ENCODE measurements at regions not wholly inside any gene's neighbourhood (a gene's known extent, or its start where the extent isn't known, plus 50 kb on each side); places are given as distances from the start of the nearest gene placed in this dataset.

DNA sequence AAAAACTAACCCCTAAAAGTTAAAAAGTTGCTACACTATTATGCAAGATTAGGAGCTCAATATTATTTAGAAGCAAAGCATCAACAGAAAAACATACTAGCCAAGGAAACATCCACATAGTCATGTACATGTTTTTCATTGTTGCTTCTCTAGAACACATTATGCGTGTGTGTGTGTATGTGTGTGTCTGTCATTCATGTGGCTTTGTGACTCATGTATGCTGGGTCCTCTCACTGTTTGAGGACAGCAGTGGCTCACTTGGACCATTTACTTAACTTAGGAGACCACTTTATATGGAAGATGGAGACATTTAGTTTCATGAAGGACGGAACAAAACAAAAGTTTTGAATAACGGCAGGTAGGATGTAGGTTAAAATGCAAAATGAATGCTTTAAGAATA is 219.4 kb upstream of the THBS1 start:
- Histone ChIP-seq H3K4ac (ENCODE audit: low read depth, low read length) (no peak overlapping the region), H3K27me3 (ENCODE audit: insufficient read depth, low read length) (no peaks in the 10 kb centered on the region), H3K27ac (ENCODE audit: low read depth, low read length) (no peak overlapping the region), H3K23ac (ENCODE audit: low read length) (no peak overlapping the region), H2BK5ac (ENCODE audit: low read depth, low read length, poor library complexity) (no peak overlapping the region), H2BK12ac (ENCODE audit: low read length) (no peak overlapping the region), H4K12ac (ENCODE audit: low read depth, low read length) (no peak overlapping the region), H2BK120ac (ENCODE audit: insufficient read depth, low read length, poor library complexity) (no peak overlapping the region), H3K18ac (ENCODE audit: low read length) (no peak overlapping the region), H3K79me1 (ENCODE audit: low read length) (no peaks in the 10 kb centered on the region), H3K9ac (ENCODE audit: low read length) (no peak overlapping the region), H4K91ac (ENCODE audit: low read depth, low read length) (no peak overlapping the region), H4K8ac (ENCODE audit: low read depth, low read length) (no peak overlapping the region), H3K36me3 (ENCODE audit: control insufficient read depth in 1 of 2, insufficient read depth in 2 of 2, low read length in 2 of 2) (no peaks in the 10 kb centered on the region), H3K4me2 (ENCODE audit: low read length) (no peak overlapping the region), H3K79me2 (ENCODE audit: control insufficient read depth, insufficient read depth, low read length, poor library complexity) (no peaks in the 10 kb centered on the region), H2AK5ac (ENCODE audit: low read length) (no peak overlapping the region), H3K4me3 (ENCODE audit: low read depth, low read length) (no peak overlapping the region), H2AFZ (ENCODE audit: insufficient read depth, low read length, poor library complexity) (no peak overlapping the region), H3K14ac (ENCODE audit: low read length) (no peak overlapping the region), H3K4me1 (ENCODE audit: control insufficient read depth in 1 of 2, insufficient read depth in 2 of 2, low read length in 2 of 2) (peaks cover 0 to 4% of the 10 kb centered on the region in 2 experiments), H3K9me3 (ENCODE audit: insufficient read depth, low read depth, low read length) (no peaks in the 10 kb centered on the region)
- no peak for DNase-seq
- WGBS (ENCODE audit: extremely low coverage, insufficient coverage, insufficient read length): no CpG with 5 or more reads among the region's 3 CpGs

DNA sequence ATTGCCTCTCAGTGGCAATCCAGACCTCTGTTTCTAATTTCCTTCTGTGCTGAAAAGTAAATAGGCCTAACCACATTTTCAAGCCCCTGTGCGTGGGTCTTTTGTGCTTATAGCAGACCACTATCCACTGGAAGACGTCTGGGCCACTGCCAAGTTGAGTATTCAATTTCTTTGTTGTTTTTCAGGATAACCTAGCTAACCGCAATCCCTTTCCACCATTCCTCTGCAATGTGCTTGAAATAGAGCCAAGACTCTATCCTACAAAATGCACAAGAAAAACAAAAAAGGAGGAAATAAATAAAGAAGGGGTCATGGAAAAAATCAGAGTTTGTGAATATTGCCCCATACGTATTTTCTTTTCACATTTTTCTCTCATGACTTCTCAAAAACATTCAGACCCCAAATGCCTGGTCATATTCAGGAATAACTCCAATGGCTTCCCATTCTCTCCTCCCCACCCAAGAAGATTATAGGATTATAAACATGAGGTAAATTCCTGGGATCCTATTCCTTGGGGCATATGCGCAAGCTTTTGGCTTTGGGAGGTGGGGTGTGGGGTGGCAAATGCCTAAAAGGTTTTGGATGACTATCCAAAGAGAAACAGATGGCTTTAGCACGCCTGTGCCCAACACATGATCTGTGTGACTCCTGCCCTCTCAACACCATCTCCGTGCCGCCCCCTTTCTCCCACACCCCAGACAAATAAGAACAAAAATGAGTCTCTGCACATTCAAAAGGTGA is 217.9 kb upstream of the THBS1 start:
- H4K12ac ChIP-seq (ENCODE audit: low read depth, low read length): no peak overlapping the region
- no peaks in the 10 kb centered on the region for H3K9me3 ChIP-seq (ENCODE audit: insufficient read depth, low read depth, low read length)
- no peak overlapping the region for H3K9ac ChIP-seq (ENCODE audit: low read length)
- no peaks in the 10 kb centered on the region for H3K79me1 ChIP-seq (ENCODE audit: low read length)
- no peaks in the 10 kb centered on the region for H3K27me3 ChIP-seq (ENCODE audit: insufficient read depth, low read length)
- H2BK120ac ChIP-seq (ENCODE audit: insufficient read depth, low read length, poor library complexity): no peak overlapping the region
- H3K27ac ChIP-seq (ENCODE audit: low read depth, low read length): no peak overlapping the region
- H2AK5ac ChIP-seq (ENCODE audit: low read length): no peak overlapping the region
- no peak overlapping the region for H2BK12ac ChIP-seq (ENCODE audit: low read length)
- peaks cover 0 to 4% of the 10 kb centered on the region in 2 experiments for H3K4me1 ChIP-seq (ENCODE audit: control insufficient read depth in 1 of 2, insufficient read depth in 2 of 2, low read length in 2 of 2)
- no peak overlapping the region for H2AFZ ChIP-seq (ENCODE audit: insufficient read depth, low read length, poor library complexity)
- no peaks in the 10 kb centered on the region for H3K36me3 ChIP-seq (ENCODE audit: control insufficient read depth in 1 of 2, insufficient read depth in 2 of 2, low read length in 2 of 2)
- no peak overlapping the region for H3K4ac ChIP-seq (ENCODE audit: low read depth, low read length)
- no CpG with 5 or more reads among the region's 8 CpGs for WGBS (ENCODE audit: extremely low coverage, insufficient coverage, insufficient read length)
- no peak overlapping the region for H3K23ac ChIP-seq (ENCODE audit: low read length)
- no peak overlapping the region for H3K14ac ChIP-seq (ENCODE audit: low read length)
- no peak overlapping the region for H3K4me2 ChIP-seq (ENCODE audit: low read length)
- no peak overlapping the region for H3K18ac ChIP-seq (ENCODE audit: low read length)
- no peak overlapping the region for H2BK5ac ChIP-seq (ENCODE audit: low read depth, low read length, poor library complexity)
- H4K8ac ChIP-seq (ENCODE audit: low read depth, low read length): no peak overlapping the region
- H3K4me3 ChIP-seq (ENCODE audit: low read depth, low read length): no peak overlapping the region
- no peak for DNase-seq
- no peak overlapping the region for H4K91ac ChIP-seq (ENCODE audit: low read depth, low read length)
- no peaks in the 10 kb centered on the region for H3K79me2 ChIP-seq (ENCODE audit: control insufficient read depth, insufficient read depth, low read length, poor library complexity)

DNA sequence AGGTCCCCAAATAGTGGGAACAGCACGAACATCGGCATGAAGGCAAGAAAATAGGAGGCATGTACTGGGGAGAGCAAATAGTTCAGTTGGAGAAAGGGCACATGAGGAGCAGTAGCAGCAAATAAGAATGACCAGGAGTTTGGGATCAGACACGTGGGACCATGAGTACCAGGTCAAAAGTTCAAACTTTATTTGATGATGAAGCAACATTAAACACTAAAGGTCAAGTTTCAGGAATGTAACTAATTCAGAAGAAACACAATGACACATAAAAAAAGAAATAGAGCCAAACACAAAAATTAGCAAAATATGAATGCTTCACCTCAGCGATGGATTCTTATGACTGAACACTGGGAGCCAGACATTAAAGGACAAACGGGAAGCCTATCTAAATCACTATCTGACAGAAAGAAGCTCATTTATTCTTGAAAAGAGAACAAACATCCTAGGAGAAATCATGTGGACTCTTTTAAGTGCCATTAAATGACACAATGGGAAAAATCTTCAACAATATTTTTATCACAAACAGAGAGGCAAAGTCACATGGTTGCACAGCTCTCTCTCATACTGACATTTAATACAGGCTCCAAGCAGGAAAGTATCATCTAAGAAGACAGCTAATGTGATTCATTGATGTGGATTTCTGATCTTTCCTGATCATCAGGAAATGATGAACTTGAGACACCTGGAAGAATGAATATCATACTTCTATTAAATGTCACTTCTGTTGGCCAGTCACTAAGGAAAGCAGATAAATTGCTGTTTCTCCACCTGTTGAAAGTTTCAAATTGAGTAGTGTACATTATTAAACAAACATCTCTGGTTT is 216.9 kb upstream of the THBS1 start:
- Histone ChIP-seq H2BK5ac (ENCODE audit: low read depth, low read length, poor library complexity) (no peak overlapping the region), H2AK5ac (ENCODE audit: low read length) (no peak overlapping the region), H3K4me1 (ENCODE audit: control insufficient read depth in 1 of 2, insufficient read depth in 2 of 2, low read length in 2 of 2) (no peaks in the 10 kb centered on the region), H3K4me2 (ENCODE audit: low read length) (no peak overlapping the region), H3K18ac (ENCODE audit: low read length) (no peak overlapping the region), H3K27ac (ENCODE audit: low read depth, low read length) (no peak overlapping the region), H3K27me3 (ENCODE audit: insufficient read depth, low read length) (no peaks in the 10 kb centered on the region), H2BK12ac (ENCODE audit: low read length) (no peak overlapping the region), H3K14ac (ENCODE audit: low read length) (no peak overlapping the region), H3K4me3 (ENCODE audit: low read depth, low read length) (no peak overlapping the region), H3K79me1 (ENCODE audit: low read length) (no peaks in the 10 kb centered on the region), H4K8ac (ENCODE audit: low read depth, low read length) (no peak overlapping the region), H2AFZ (ENCODE audit: insufficient read depth, low read length, poor library complexity) (no peak overlapping the region), H4K12ac (ENCODE audit: low read depth, low read length) (no peak overlapping the region), H3K36me3 (ENCODE audit: control insufficient read depth in 1 of 2, insufficient read depth in 2 of 2, low read length in 2 of 2) (no peaks in the 10 kb centered on the region), H3K23ac (ENCODE audit: low read length) (no peak overlapping the region), H4K91ac (ENCODE audit: low read depth, low read length) (no peak overlapping the region), H3K4ac (ENCODE audit: low read depth, low read length) (no peak overlapping the region), H3K9ac (ENCODE audit: low read length) (no peak overlapping the region), H3K79me2 (ENCODE audit: control insufficient read depth, insufficient read depth, low read length, poor library complexity) (no peaks in the 10 kb centered on the region), H2BK120ac (ENCODE audit: insufficient read depth, low read length, poor library complexity) (no peak overlapping the region), H3K9me3 (ENCODE audit: insufficient read depth, low read depth, low read length) (peaks cover under 1% of the 10 kb centered on the region)
- no peak for DNase-seq
- WGBS (ENCODE audit: extremely low coverage, insufficient coverage, insufficient read length): no CpG with 5 or more reads among the region's 5 CpGs

DNA sequence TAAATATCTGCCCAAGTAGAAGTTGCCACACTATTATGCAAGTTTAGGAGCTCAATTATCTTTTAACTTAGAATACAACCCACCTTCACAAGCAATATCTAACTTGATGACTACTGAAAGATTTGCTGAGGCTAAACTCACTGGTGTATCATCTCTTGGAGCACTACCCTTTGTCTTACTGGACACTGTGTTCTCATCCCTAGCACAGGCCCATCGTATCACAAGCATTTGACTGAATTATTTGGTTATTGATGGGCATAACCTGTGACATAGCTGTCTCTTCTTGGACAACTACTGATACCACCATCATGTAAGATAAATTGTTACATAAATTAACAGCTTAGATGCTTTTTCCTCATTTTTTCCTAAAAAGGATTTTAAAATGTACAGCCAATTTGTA is 216.2 kb upstream of the THBS1 start:
- no peak overlapping the region for H3K4me2 ChIP-seq (ENCODE audit: low read length)
- H2BK5ac ChIP-seq (ENCODE audit: low read depth, low read length, poor library complexity): no peak overlapping the region
- WGBS (ENCODE audit: extremely low coverage, insufficient coverage, insufficient read length): no CpG with 5 or more reads among the region's 1 CpG
- H3K18ac ChIP-seq (ENCODE audit: low read length): no peak overlapping the region
- H3K4me1 ChIP-seq (ENCODE audit: control insufficient read depth in 1 of 2, insufficient read depth in 2 of 2, low read length in 2 of 2): no peaks in the 10 kb centered on the region
- no peaks in the 10 kb centered on the region for H3K36me3 ChIP-seq (ENCODE audit: control insufficient read depth in 1 of 2, insufficient read depth in 2 of 2, low read length in 2 of 2)
- no peaks in the 10 kb centered on the region for H3K27me3 ChIP-seq (ENCODE audit: insufficient read depth, low read length)
- H4K12ac ChIP-seq (ENCODE audit: low read depth, low read length): no peak overlapping the region
- H2AK5ac ChIP-seq (ENCODE audit: low read length): no peak overlapping the region
- no peak overlapping the region for H2BK12ac ChIP-seq (ENCODE audit: low read length)
- H2BK120ac ChIP-seq (ENCODE audit: insufficient read depth, low read length, poor library complexity): no peak overlapping the region
- H3K4me3 ChIP-seq (ENCODE audit: low read depth, low read length): no peak overlapping the region
- DNase-seq: no peak
- no peak overlapping the region for H3K27ac ChIP-seq (ENCODE audit: low read depth, low read length)
- no peak overlapping the region for H4K8ac ChIP-seq (ENCODE audit: low read depth, low read length)
- no peaks in the 10 kb centered on the region for H3K79me1 ChIP-seq (ENCODE audit: low read length)
- H4K91ac ChIP-seq (ENCODE audit: low read depth, low read length): no peak overlapping the region
- no peak overlapping the region for H3K23ac ChIP-seq (ENCODE audit: low read length)
- H3K79me2 ChIP-seq (ENCODE audit: control insufficient read depth, insufficient read depth, low read length, poor library complexity): no peaks in the 10 kb centered on the region
- H3K9me3 ChIP-seq (ENCODE audit: insufficient read depth, low read depth, low read length): peaks cover 3% of the 10 kb centered on the region
- no peak overlapping the region for H2AFZ ChIP-seq (ENCODE audit: insufficient read depth, low read length, poor library complexity)
- H3K14ac ChIP-seq (ENCODE audit: low read length): no peak overlapping the region
- H3K4ac ChIP-seq (ENCODE audit: low read depth, low read length): no peak overlapping the region
- H3K9ac ChIP-seq (ENCODE audit: low read length): no peak overlapping the region

Measured in trophoblast cell (in vitro differentiated cells and primary cell).